Cardiac septum (tissue), 1 donor: ENCODE measurements at regions not wholly inside any gene's neighbourhood (a gene's known extent, or its start where the extent isn't known, plus 50 kb on each side); places are given as distances from the start of the nearest gene placed in this dataset.

ENCODE experiments used
- DNase-seq: peaks from one replicate; pipeline ENCODE4 v3.0.0-alpha.2; 2020; ENCODE audit warnings: low spot score
- intact Hi-C: fragments of 100-400 bp; cut with DNase I; formaldehyde crosslinking; loops from one replicate; pipeline ENCODE4 v1.14.0; 2022
- donor health status: DM: no; HTN: no; CAD: no.

- no peak for DNase-seq
- intact Hi-C loops = no loop called here
Observed at GRCh38 chr9:29691145-29691544, 2117.9 kb upstream of the C9orf72 start.

GRCh38 chr9:29691758-29692407 lies 2118.6 kb upstream of the C9orf72 start:
- intact Hi-C loops = no loop called here

GRCh38 chr9:29697011-29697410 lies 2123.7 kb upstream of the C9orf72 start:
- intact Hi-C loops = no loop called here
- DNase-seq = no peak

More at GRCh38 chr9:29691758-29692407, 2118.6 kb upstream of the C9orf72 start:
- no peak for DNase-seq

- intact Hi-C loops = no loop called here
- DNase-seq = no peak
Observed at GRCh38 chr9:29701559-29701958, 2128.3 kb upstream of the C9orf72 start.

- intact Hi-C loops = no loop called here
- no peak for DNase-seq
Observed at GRCh38 chr9:29701971-29702370, 2128.7 kb upstream of the C9orf72 start.

GRCh38 chr9:29714860-29715259 lies 2141.6 kb upstream of the C9orf72 start:
- DNase-seq = no peak
- intact Hi-C loops = no loop called here

- intact Hi-C loops = no loop called here
- no peak for DNase-seq
Observed at GRCh38 chr9:29717631-29718030, 2144.3 kb upstream of the C9orf72 start.

- intact Hi-C loops = no loop called here
Observed at GRCh38 chr9:29730163-29730562, 2156.9 kb upstream of the C9orf72 start.

GRCh38 chr9:29740518-29740917 lies 2167.2 kb upstream of the C9orf72 start:
- no peak for DNase-seq
- intact Hi-C loops = no loop called here

More at GRCh38 chr9:29730163-29730562, 2156.9 kb upstream of the C9orf72 start:
- DNase-seq = no peak

GRCh38 chr9:29741169-29741568 lies 2167.9 kb upstream of the C9orf72 start:
- intact Hi-C loops = no loop called here
- no peak for DNase-seq

- no peak for DNase-seq
- intact Hi-C loops = no loop called here
Observed at GRCh38 chr9:29750062-29750461, 2176.8 kb upstream of the C9orf72 start.

GRCh38 chr9:29751226-29751625 lies 2177.9 kb upstream of the C9orf72 start:
- no peak for DNase-seq
- intact Hi-C loops = no loop called here

- DNase-seq = no peak
- intact Hi-C loops = no loop called here
Observed at GRCh38 chr9:29753638-29754037, 2180.4 kb upstream of the C9orf72 start.

GRCh38 chr9:29769019-29769418 lies 2195.7 kb upstream of the C9orf72 start:
- intact Hi-C loops = no loop called here
- DNase-seq = no peak

- DNase-seq = no peak
- intact Hi-C loops = no loop called here
Observed at GRCh38 chr9:29773676-29774075, 2200.4 kb upstream of the C9orf72 start.

GRCh38 chr9:29775491-29775890 lies 2202.2 kb upstream of the C9orf72 start:
- no peak for DNase-seq
- intact Hi-C loops = no loop called here

- DNase-seq = no peak
- intact Hi-C loops = no loop called here
Observed at GRCh38 chr9:29778281-29778849, 2205.1 kb upstream of the C9orf72 start.

- no peak for DNase-seq
- intact Hi-C loops = no loop called here
Observed at GRCh38 chr9:29793970-29794369, 2220.7 kb upstream of the C9orf72 start.

GRCh38 chr9:29796291-29796952 lies 2223.1 kb upstream of the C9orf72 start:
- intact Hi-C loops = no loop called here
- DNase-seq = no peak

GRCh38 chr9:29798599-29798998 lies 2225.3 kb upstream of the C9orf72 start:
- DNase-seq = no peak
- intact Hi-C loops = no loop called here

GRCh38 chr9:29799227-29799626 lies 2225.9 kb upstream of the C9orf72 start:
- intact Hi-C loops = no loop called here
- DNase-seq = no peak
